Activated naive CD8-positive, alpha-beta T cell treated with anti-CD3 and anti-CD28 coated beads for 36 hours (primary cell): ENCODE measurements at regions not wholly inside any gene's neighbourhood (a gene's known extent, or its start where the extent isn't known, plus 50 kb on each side); places are given as distances from the start of the nearest gene placed in this dataset.
A peak's percentile ranks its signal among the peaks of the same experiment; 100 is the strongest.
"Not testable (repeated sequence)": the region's sequence is repeated elsewhere in the genome, so short reads cannot be mapped to it uniquely, and the experiment has no call there.

ENCODE experiments used
- DNase-seq: peaks from one replicate; pipeline ENCODE4 v3.0.0; 2021
- H3K27ac Mint-ChIP-seq: one replicate; pipeline ENCODE4 v1.8.0; 2022; ENCODE audit warnings: mild to moderate bottlenecking, moderate library complexity, mixed read lengths
- H3K27me3 Mint-ChIP-seq: one replicate; pipeline ENCODE4 v1.8.0; 2022; ENCODE audit warnings: mild to moderate bottlenecking, mixed read lengths
- H3K36me3 Mint-ChIP-seq: one replicate; pipeline ENCODE4 v1.8.0; 2021; ENCODE audit warnings: mild to moderate bottlenecking, mixed read lengths
- H3K4me1 Mint-ChIP-seq: one replicate; pipeline ENCODE4 v1.8.0; 2021; ENCODE audit warnings: mixed read lengths
- H3K4me3 Mint-ChIP-seq: one replicate; pipeline ENCODE4 v1.8.0; 2022; ENCODE audit warnings: mild to moderate bottlenecking, moderate library complexity, mixed read lengths
- H3K9me3 Mint-ChIP-seq: one replicate; pipeline ENCODE4 v1.8.0; 2022; ENCODE audit warnings: mixed read lengths

GRCh38 chr5:177664737-177665136 is 64.8 kb downstream of the B4GALT7 start:
- H3K27ac Mint-ChIP-seq, H3K4me1 Mint-ChIP-seq, H3K27me3 Mint-ChIP-seq, DNase-seq, H3K9me3 Mint-ChIP-seq, H3K4me3 Mint-ChIP-seq: not testable (repeated sequence)
- H3K36me3 Mint-ChIP-seq: peaks cover 10% of the 10 kb centered on the region

- not testable (repeated sequence) for H3K4me1 Mint-ChIP-seq, H3K36me3 Mint-ChIP-seq, H3K4me3 Mint-ChIP-seq, H3K9me3 Mint-ChIP-seq, H3K27ac Mint-ChIP-seq, DNase-seq, H3K27me3 Mint-ChIP-seq
These were observed 65.2 kb downstream of the B4GALT7 start for GRCh38 chr5:177665172-177665571.

GRCh38 chr5:177665960-177666359 is 66.0 kb downstream of the B4GALT7 start:
- not testable (repeated sequence) for H3K9me3 Mint-ChIP-seq, H3K36me3 Mint-ChIP-seq, DNase-seq, H3K27ac Mint-ChIP-seq, H3K4me1 Mint-ChIP-seq, H3K4me3 Mint-ChIP-seq, H3K27me3 Mint-ChIP-seq

- H3K27me3 Mint-ChIP-seq, DNase-seq, H3K27ac Mint-ChIP-seq, H3K4me1 Mint-ChIP-seq, H3K36me3 Mint-ChIP-seq, H3K9me3 Mint-ChIP-seq: not testable (repeated sequence)
- peak overlapping the region; percentile 43 for H3K4me3 Mint-ChIP-seq
These were observed 71.3 kb downstream of the B4GALT7 start for GRCh38 chr5:177671035-177671754.

- H3K27me3 Mint-ChIP-seq, H3K4me3 Mint-ChIP-seq, H3K4me1 Mint-ChIP-seq, H3K27ac Mint-ChIP-seq, H3K36me3 Mint-ChIP-seq, H3K9me3 Mint-ChIP-seq: not testable (repeated sequence)
- DNase-seq: peak; percentile 73
These were observed 72.1 kb downstream of the B4GALT7 start for GRCh38 chr5:177671755-177672690.
